ENCODE measurements at regions not wholly inside any gene's neighbourhood (a gene's known extent, or its start where the extent isn't known, plus 50 kb on each side); places are given as distances from the start of the nearest gene placed in this dataset.

- no peak overlapping the region for H3K4me3 ChIP-seq (ENCODE audit: low read depth, low read length)
- DNase-seq (ENCODE audit: low read depth): no peak
- TF ChIP-seq CTCF (IDR thresholded peaks at IDR 0.05; ENCODE audit: insufficient read depth, low read depth, low read length, missing control alignments): no peak
These were observed 521.6 kb downstream of the PLPP3 start for GRCh38 chr1:56057466-56058405.

- no peak for TF ChIP-seq CTCF (IDR thresholded peaks at IDR 0.05; ENCODE audit: insufficient read depth, low read depth, low read length, missing control alignments)
These were observed 522.7 kb downstream of the PLPP3 start for GRCh38 chr1:56056438-56057287.

GRCh38 chr1:56054959-56055358 is 524.4 kb downstream of the PLPP3 start:
- no peak overlapping the region for H3K4me3 ChIP-seq (ENCODE audit: low read depth, low read length)
- no peak for TF ChIP-seq CTCF (IDR thresholded peaks at IDR 0.05; ENCODE audit: insufficient read depth, low read depth, low read length, missing control alignments)
- DNase-seq (ENCODE audit: low read depth): peak; percentile 34

More at GRCh38 chr1:56056438-56057287, 522.7 kb downstream of the PLPP3 start:
- H3K4me3 ChIP-seq (ENCODE audit: low read depth, low read length): no peak overlapping the region
- DNase-seq (ENCODE audit: low read depth): no peak

GRCh38 chr1:56052041-56052440 is 527.3 kb downstream of the PLPP3 start:
- no peak for TF ChIP-seq CTCF (IDR thresholded peaks at IDR 0.05; ENCODE audit: insufficient read depth, low read depth, low read length, missing control alignments)
- no peak for DNase-seq (ENCODE audit: low read depth)
- H3K4me3 ChIP-seq (ENCODE audit: low read depth, low read length): no peak overlapping the region

GRCh38 chr1:56050911-56051310 is 528.5 kb downstream of the PLPP3 start:
- no peak for TF ChIP-seq CTCF (IDR thresholded peaks at IDR 0.05; ENCODE audit: insufficient read depth, low read depth, low read length, missing control alignments)
- no peak overlapping the region for H3K4me3 ChIP-seq (ENCODE audit: low read depth, low read length)
- DNase-seq (ENCODE audit: low read depth): no peak

GRCh38 chr1:56045477-56045876 is 533.9 kb downstream of the PLPP3 start:
- DNase-seq (ENCODE audit: low read depth): peak; percentile 58
- no peak overlapping the region for H3K4me3 ChIP-seq (ENCODE audit: low read depth, low read length)
- TF ChIP-seq CTCF (IDR thresholded peaks at IDR 0.05; ENCODE audit: insufficient read depth, low read depth, low read length, missing control alignments): no peak
